ENCODE measurements at regions not wholly inside any gene's neighbourhood (a gene's known extent, or its start where the extent isn't known, plus 50 kb on each side); places are given as distances from the start of the nearest gene placed in this dataset.

- DNase-seq (ENCODE audit: low spot score): peak; percentile 35
These were observed 319.1 kb downstream of the GPAT3 start for GRCh38 chr4:83855044-83855443.

GRCh38 chr4:83852085-83852451 is 316.2 kb downstream of the GPAT3 start:
- no peak for DNase-seq (ENCODE audit: low spot score)

- DNase-seq (ENCODE audit: low spot score): no peak
These were observed 315.6 kb downstream of the GPAT3 start for GRCh38 chr4:83851261-83852084.

GRCh38 chr4:83850435-83850834 is 314.5 kb downstream of the GPAT3 start:
- no peak for DNase-seq (ENCODE audit: low spot score)

- no peak for DNase-seq (ENCODE audit: low spot score)
These were observed 310.4 kb downstream of the GPAT3 start for GRCh38 chr4:83846193-83846830.

- DNase-seq (ENCODE audit: low spot score): no peak
These were observed 303.7 kb downstream of the GPAT3 start for GRCh38 chr4:83839615-83840014.

- DNase-seq (ENCODE audit: low spot score): no peak
These were observed 301.9 kb downstream of the GPAT3 start for GRCh38 chr4:83837614-83838308.

GRCh38 chr4:83833920-83834319 is 298.0 kb downstream of the GPAT3 start:
- DNase-seq (ENCODE audit: low spot score): no peak

GRCh38 chr4:83832110-83832825 is 296.4 kb downstream of the GPAT3 start:
- DNase-seq (ENCODE audit: low spot score): no peak

- no peak for DNase-seq (ENCODE audit: low spot score)
These were observed 295.7 kb downstream of the GPAT3 start for GRCh38 chr4:83831588-83831987.

- no peak for DNase-seq (ENCODE audit: low spot score)
These were observed 294.4 kb downstream of the GPAT3 start for GRCh38 chr4:83830138-83830888.

GRCh38 chr4:83828601-83829000 is 292.7 kb downstream of the GPAT3 start:
- DNase-seq (ENCODE audit: low spot score): no peak

GRCh38 chr4:83821493-83821892 is 285.6 kb downstream of the GPAT3 start:
- DNase-seq (ENCODE audit: low spot score): no peak

GRCh38 chr4:83819582-83819981 is 283.7 kb downstream of the GPAT3 start:
- DNase-seq (ENCODE audit: low spot score): no peak

GRCh38 chr4:83810428-83810827 is 274.5 kb downstream of the GPAT3 start:
- no peak for DNase-seq (ENCODE audit: low spot score)

- DNase-seq (ENCODE audit: low spot score): no peak
These were observed 273.7 kb downstream of the GPAT3 start for GRCh38 chr4:83809581-83809980.

GRCh38 chr4:83793481-83793880 is 257.6 kb downstream of the GPAT3 start:
- DNase-seq (ENCODE audit: low spot score): no peak

- DNase-seq (ENCODE audit: low spot score): no peak
These were observed 250.0 kb downstream of the GPAT3 start for GRCh38 chr4:83785891-83786290.

- DNase-seq (ENCODE audit: low spot score): no peak
These were observed 247.3 kb downstream of the GPAT3 start for GRCh38 chr4:83783215-83783614.

GRCh38 chr4:83782591-83782990 is 246.7 kb downstream of the GPAT3 start:
- no peak for DNase-seq (ENCODE audit: low spot score)

GRCh38 chr4:83781434-83781833 is 245.5 kb downstream of the GPAT3 start:
- DNase-seq (ENCODE audit: low spot score): no peak
